Upper lobe of right lung (tissue), 1 donor: ENCODE measurements at regions not wholly inside any gene's neighbourhood (a gene's known extent, or its start where the extent isn't known, plus 50 kb on each side); places are given as distances from the start of the nearest gene placed in this dataset.
"Not testable (repeated sequence)": the region's sequence is repeated elsewhere in the genome, so short reads cannot be mapped to it uniquely, and the experiment has no call there.

Experiments
- ATAC-seq: fragments of 200-7000 bp; cut with Tn5 transposase; one replicate; pipeline ENCODE4 v1.9.1; 2020; ENCODE audit warnings: mild to moderate bottlenecking, moderate library complexity
- DNase-seq: peaks from one replicate; pipeline ENCODE4 v3.0.0-alpha.2; 2020
- H3K27ac ChIP-seq: fragments of 200-600 bp; one replicate; pipeline ENCODE4 v1.8.0; 2022
- H3K27me3 ChIP-seq: fragments of 200-600 bp; one replicate; pipeline ENCODE4 v1.8.0; 2022; ENCODE audit warnings: mild to moderate bottlenecking
- H3K36me3 ChIP-seq: fragments of 200-600 bp; one replicate; pipeline ENCODE4 v1.8.0; 2022
- H3K4me1 ChIP-seq: fragments of 200-600 bp; one replicate; pipeline ENCODE4 v1.8.0; 2022
- H3K4me3 ChIP-seq: fragments of 200-600 bp; one replicate; pipeline ENCODE4 v1.8.0; 2022; ENCODE audit warnings: mild to moderate bottlenecking
- H3K9me3 ChIP-seq: fragments of 200-600 bp; one replicate; pipeline ENCODE4 v1.8.0; 2022
- intact Hi-C: fragments of 100-400 bp; cut with DNase I; formaldehyde crosslinking; loops from one replicate; pipeline ENCODE4 v1.11.0; 2022
- TF ChIP-seq, protein P1 (sequence below): fragments of 200-600 bp; IDR thresholded peaks from one replicate; pipeline ENCODE4 v1.8.0; 2022; ENCODE audit warnings: antibody characterized with exemption
- donor health status: DM: no; HTN: yes; CAD: no; lungs with severe emphysema.

DNA sequence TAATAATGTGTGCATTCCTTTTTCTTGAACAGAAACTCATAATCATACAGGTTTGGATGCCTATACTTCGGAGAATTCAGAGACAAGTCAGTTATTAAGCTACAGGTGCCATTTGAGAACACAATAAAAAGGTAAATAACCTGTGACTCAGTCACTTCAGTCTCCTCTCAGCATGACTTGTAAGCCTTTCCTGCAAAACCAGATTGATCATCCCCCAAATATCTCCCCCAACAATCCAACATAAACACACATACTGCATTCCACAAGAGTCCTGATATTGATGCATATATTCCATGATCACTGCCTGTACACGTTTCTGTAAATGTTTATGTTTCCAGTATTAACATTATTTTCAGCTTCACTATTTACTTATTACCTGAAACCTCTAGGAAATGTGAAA, 110.8 kb downstream of the PWWP3B start:
- Histone ChIP-seq H3K27ac (no peak overlapping the region), H3K4me1 (no peaks in the 10 kb centered on the region), H3K36me3 (no peaks in the 10 kb centered on the region), H3K27me3 (no peaks in the 10 kb centered on the region), H3K4me3 (no peak overlapping the region), H3K9me3 (no peaks in the 10 kb centered on the region)
- no peak for DNase-seq
- TF ChIP-seq, protein P1, sequence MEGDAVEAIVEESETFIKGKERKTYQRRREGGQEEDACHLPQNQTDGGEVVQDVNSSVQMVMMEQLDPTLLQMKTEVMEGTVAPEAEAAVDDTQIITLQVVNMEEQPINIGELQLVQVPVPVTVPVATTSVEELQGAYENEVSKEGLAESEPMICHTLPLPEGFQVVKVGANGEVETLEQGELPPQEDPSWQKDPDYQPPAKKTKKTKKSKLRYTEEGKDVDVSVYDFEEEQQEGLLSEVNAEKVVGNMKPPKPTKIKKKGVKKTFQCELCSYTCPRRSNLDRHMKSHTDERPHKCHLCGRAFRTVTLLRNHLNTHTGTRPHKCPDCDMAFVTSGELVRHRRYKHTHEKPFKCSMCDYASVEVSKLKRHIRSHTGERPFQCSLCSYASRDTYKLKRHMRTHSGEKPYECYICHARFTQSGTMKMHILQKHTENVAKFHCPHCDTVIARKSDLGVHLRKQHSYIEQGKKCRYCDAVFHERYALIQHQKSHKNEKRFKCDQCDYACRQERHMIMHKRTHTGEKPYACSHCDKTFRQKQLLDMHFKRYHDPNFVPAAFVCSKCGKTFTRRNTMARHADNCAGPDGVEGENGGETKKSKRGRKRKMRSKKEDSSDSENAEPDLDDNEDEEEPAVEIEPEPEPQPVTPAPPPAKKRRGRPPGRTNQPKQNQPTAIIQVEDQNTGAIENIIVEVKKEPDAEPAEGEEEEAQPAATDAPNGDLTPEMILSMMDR: no peak
- intact Hi-C loops: no loop called here
- ATAC-seq: no peak

DNA sequence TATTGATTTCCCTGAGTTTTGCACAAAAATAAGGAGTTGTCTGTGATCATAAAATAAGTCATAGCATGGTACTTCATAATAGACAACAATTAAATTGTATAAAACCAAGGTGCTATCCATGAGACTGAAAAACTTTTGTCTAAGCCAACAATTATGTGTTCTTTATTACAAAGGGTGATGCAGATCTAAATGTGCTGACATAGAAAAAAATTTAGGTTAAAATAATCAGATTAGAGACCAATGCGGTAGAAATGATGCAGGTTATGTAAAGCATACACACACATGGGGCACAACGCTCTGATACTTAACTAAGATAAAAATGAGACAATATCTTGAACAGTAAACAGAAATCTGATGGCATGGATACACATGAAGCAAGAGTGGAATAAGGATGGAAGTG, 113.3 kb downstream of the PWWP3B start:
- no peaks in the 10 kb centered on the region for H3K27me3 ChIP-seq
- H3K9me3 ChIP-seq: no peaks in the 10 kb centered on the region
- intact Hi-C loops: no loop called here
- DNase-seq (no peak), ATAC-seq (no peak)
- H3K4me3 ChIP-seq: no peak overlapping the region
- TF ChIP-seq, protein P1: no peak
- no peaks in the 10 kb centered on the region for H3K4me1 ChIP-seq
- H3K27ac ChIP-seq: no peak overlapping the region
- H3K36me3 ChIP-seq: no peaks in the 10 kb centered on the region

DNA sequence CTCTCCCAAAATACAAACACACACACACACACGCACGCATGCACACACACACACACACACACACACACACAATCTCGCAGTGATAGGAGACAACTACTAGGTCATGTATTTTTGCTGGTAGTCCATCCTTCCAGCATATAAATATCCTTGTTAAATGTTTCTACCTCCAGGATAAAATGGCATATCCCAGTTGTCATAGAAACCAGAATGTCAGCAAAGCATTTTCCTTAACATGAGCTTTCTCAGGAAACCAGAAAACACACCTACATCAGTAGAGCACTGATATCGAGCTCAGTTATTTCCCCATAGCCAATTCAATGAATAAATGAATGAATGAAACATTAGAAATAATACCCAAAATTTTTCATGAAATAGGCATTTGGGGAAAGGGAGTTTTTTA, 115.7 kb downstream of the PWWP3B start:
- intact Hi-C loops: no loop called here
- H3K27ac ChIP-seq: no peak overlapping the region

DNA sequence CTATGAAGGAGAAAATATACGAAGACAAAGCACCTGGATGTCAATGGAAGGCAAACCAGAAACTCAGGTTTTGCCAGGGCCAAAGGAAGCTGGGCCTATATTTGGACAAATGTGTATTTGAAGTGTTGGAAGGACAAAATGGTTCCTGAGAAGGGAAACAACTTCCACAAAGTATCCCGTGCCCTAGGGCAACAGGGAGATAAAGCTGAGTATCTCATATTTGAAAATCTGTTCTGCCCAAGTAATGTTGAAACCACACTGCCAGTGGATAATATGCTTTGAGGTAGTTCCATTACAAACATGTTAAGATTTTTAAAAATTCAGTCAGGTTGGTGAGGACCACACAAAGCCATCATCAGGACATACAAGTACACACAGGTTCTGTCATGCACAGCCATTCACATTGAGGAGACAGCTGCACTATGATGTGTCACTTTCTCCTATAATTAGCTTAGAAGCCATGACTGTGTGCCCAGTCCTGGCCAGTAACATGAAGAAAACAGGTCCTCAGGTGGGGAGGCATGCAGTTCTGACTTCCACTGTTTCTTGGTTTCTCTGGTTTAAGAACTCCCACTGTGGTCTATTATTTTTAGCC, 116.4 kb downstream of the PWWP3B start:
- Histone ChIP-seq H3K27me3 (no peaks in the 10 kb centered on the region), H3K9me3 (no peaks in the 10 kb centered on the region), H3K4me1 (no peaks in the 10 kb centered on the region), H3K36me3 (no peaks in the 10 kb centered on the region), H3K27ac (no peak overlapping the region), H3K4me3 (no peak overlapping the region)
- intact Hi-C loops: no loop called here
- ATAC-seq (no peak), DNase-seq (no peak)
- TF ChIP-seq, protein P1: no peak

More for the DNA sequence above, 115.7 kb downstream of the PWWP3B start:
- H3K4me3 ChIP-seq: no peak overlapping the region
- no peak for DNase-seq
- H3K27me3 ChIP-seq: no peaks in the 10 kb centered on the region
- TF ChIP-seq, protein P1: no peak
- H3K9me3 ChIP-seq: no peaks in the 10 kb centered on the region
- no peaks in the 10 kb centered on the region for H3K4me1 ChIP-seq
- no peak for ATAC-seq
- no peaks in the 10 kb centered on the region for H3K36me3 ChIP-seq

DNA sequence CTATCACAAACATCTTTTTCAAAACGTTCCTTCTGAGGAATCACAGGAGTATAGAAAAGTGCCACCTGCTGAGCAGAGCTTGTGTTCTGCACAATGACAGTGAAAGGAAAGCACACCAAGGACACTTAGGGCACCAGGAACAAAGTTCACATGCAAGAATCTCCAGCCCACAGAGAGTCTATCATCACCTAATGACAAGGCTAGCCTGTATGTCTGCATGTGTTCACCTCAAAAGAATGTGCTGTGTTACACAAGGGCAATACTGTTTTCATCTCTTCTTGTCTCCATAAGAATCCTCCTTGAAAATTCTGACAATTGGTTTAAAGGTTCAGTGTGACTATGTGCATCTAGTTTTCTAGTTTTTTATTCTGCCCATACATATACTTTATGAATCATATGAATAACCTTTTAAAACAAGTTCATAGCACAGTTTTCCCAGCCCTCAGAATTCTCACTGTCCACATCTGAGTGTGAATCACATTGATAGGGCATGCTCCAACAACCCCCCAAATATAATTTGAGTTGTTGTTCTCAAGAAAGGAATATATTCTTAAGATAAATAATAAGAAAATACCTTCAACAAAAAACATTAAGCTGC, 118.0 kb downstream of the PWWP3B start:
- Histone ChIP-seq H3K4me1 (no peaks in the 10 kb centered on the region), H3K4me3 (no peak overlapping the region), H3K27me3 (no peaks in the 10 kb centered on the region), H3K27ac (no peak overlapping the region), H3K9me3 (no peaks in the 10 kb centered on the region), H3K36me3 (no peaks in the 10 kb centered on the region)
- intact Hi-C loops: no loop called here
- DNase-seq (no peak), ATAC-seq (no peak)
- TF ChIP-seq, protein P1: no peak

DNA sequence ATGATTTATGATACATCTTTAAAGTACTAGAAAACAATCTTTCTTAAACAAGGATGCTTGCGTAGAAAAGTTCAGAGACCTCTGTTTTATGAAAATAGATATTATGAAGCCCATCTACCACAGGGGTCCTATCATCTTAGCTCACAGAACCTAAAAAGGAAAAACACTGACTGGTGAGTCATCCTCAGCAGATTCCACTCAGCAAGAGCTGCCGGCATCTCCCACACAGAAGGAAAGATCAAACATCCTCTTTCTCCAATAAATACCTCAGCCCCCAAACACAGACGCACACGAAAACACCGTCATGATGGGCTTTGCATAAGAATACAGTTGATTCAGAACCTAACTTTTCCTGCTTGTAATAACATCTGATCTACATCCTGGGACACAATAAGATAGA, 122.7 kb downstream of the PWWP3B start:
- H3K27me3 ChIP-seq, intact Hi-C loops, DNase-seq, H3K36me3 ChIP-seq, H3K27ac ChIP-seq, H3K9me3 ChIP-seq, H3K4me3 ChIP-seq, H3K4me1 ChIP-seq, ATAC-seq: not testable (repeated sequence)

DNA sequence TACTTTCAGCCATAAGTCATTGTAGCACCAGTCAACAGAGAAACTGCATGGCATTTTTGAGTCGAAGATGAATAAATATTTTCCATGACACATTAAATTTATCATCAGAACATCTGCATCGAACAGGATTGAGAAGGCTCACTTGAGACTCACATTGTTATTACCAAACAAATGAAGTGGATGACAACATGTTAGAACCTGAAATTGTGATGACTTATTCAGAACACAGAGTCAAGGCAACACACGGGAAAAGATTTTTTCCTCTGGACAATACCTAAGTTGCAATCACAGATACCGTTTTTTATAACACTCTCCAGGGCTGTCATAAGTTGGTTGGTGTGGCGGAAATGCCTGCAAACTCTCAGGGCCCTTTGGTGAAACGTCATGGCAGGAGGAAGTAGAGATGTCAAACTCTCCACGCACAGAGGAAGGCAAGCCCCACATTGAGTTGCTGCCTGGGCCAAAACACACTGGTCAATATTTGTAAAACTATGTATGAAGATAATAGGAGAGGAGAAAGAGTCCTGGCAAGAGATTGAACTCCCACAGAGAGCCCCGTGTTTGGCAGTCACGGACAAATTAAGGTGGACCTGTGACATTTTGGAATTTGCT, 123.8 kb downstream of the PWWP3B start:
- H3K27ac ChIP-seq, H3K4me1 ChIP-seq, H3K36me3 ChIP-seq, DNase-seq, H3K27me3 ChIP-seq, H3K9me3 ChIP-seq, ATAC-seq, intact Hi-C loops, H3K4me3 ChIP-seq: not testable (repeated sequence)
